ENCODE measurements at regions not wholly inside any gene's neighbourhood (a gene's known extent, or its start where the extent isn't known, plus 50 kb on each side); places are given as distances from the start of the nearest gene placed in this dataset.

GRCh38 chr5:50990296-50990924 lies 324.0 kb downstream of the PARP8 start:
- Histone ChIP-seq H3K4me1 (ENCODE audit: control insufficient read depth, insufficient read depth, low read length, unreplicated experiment) (no peaks in the 10 kb centered on the region), H3K36me3 (ENCODE audit: insufficient read depth, low read length) (no peaks in the 10 kb centered on the region), H3K27me3 (ENCODE audit: insufficient read depth, low read length) (no peaks in the 10 kb centered on the region), H3K27ac (ENCODE audit: low read depth, low read length) (no peak overlapping the region), H3K79me2 (ENCODE audit: control insufficient read depth, insufficient read depth, low read length, unreplicated experiment) (no peaks in the 10 kb centered on the region), H2AFZ (ENCODE audit: low read length, unreplicated experiment) (no peak overlapping the region), H3K4me3 (ENCODE audit: low read depth, low read length) (no peak overlapping the region)

- Histone ChIP-seq H3K27ac (ENCODE audit: low read depth, low read length) (no peak overlapping the region), H3K4me3 (ENCODE audit: low read depth, low read length) (no peak overlapping the region), H3K36me3 (ENCODE audit: insufficient read depth, low read length) (no peaks in the 10 kb centered on the region), H3K4me1 (ENCODE audit: control insufficient read depth, insufficient read depth, low read length, unreplicated experiment) (no peaks in the 10 kb centered on the region), H2AFZ (ENCODE audit: low read length, unreplicated experiment) (no peak overlapping the region), H3K79me2 (ENCODE audit: control insufficient read depth, insufficient read depth, low read length, unreplicated experiment) (no peaks in the 10 kb centered on the region), H3K27me3 (ENCODE audit: insufficient read depth, low read length) (no peaks in the 10 kb centered on the region)
These were observed 329.0 kb downstream of the PARP8 start for GRCh38 chr5:50995285-50995942.

GRCh38 chr5:51001227-51001923 lies 334.9 kb downstream of the PARP8 start:
- no peaks in the 10 kb centered on the region for H3K79me2 ChIP-seq (ENCODE audit: control insufficient read depth, insufficient read depth, low read length, unreplicated experiment)
- H2AFZ ChIP-seq (ENCODE audit: low read length, unreplicated experiment), result no peak overlapping the region
- H3K36me3 ChIP-seq (ENCODE audit: insufficient read depth, low read length), result no peaks in the 10 kb centered on the region
- H3K4me1 ChIP-seq (ENCODE audit: control insufficient read depth, insufficient read depth, low read length, unreplicated experiment), result no peaks in the 10 kb centered on the region
- no peaks in the 10 kb centered on the region for H3K27me3 ChIP-seq (ENCODE audit: insufficient read depth, low read length)
- H3K27ac ChIP-seq (ENCODE audit: low read depth, low read length), result no peak overlapping the region
- no peak overlapping the region for H3K4me3 ChIP-seq (ENCODE audit: low read depth, low read length)

- Histone ChIP-seq H3K27me3 (ENCODE audit: insufficient read depth, low read length) (no peaks in the 10 kb centered on the region), H3K4me1 (ENCODE audit: control insufficient read depth, insufficient read depth, low read length, unreplicated experiment) (no peaks in the 10 kb centered on the region), H3K36me3 (ENCODE audit: insufficient read depth, low read length) (no peaks in the 10 kb centered on the region), H3K79me2 (ENCODE audit: control insufficient read depth, insufficient read depth, low read length, unreplicated experiment) (no peaks in the 10 kb centered on the region), H3K4me3 (ENCODE audit: low read depth, low read length) (no peak overlapping the region), H2AFZ (ENCODE audit: low read length, unreplicated experiment) (no peak overlapping the region), H3K27ac (ENCODE audit: low read depth, low read length) (no peak overlapping the region)
These were observed 335.9 kb downstream of the PARP8 start for GRCh38 chr5:51002368-51002767.

GRCh38 chr5:51013036-51013435 lies 346.6 kb downstream of the PARP8 start:
- no peak overlapping the region for H3K27ac ChIP-seq (ENCODE audit: low read depth, low read length)

GRCh38 chr5:51018423-51018822 lies 352.0 kb downstream of the PARP8 start:
- Histone ChIP-seq H3K4me3 (ENCODE audit: low read depth, low read length) (no peak overlapping the region), H2AFZ (ENCODE audit: low read length, unreplicated experiment) (no peak overlapping the region), H3K36me3 (ENCODE audit: insufficient read depth, low read length) (no peaks in the 10 kb centered on the region), H3K27ac (ENCODE audit: low read depth, low read length) (no peak overlapping the region), H3K27me3 (ENCODE audit: insufficient read depth, low read length) (no peaks in the 10 kb centered on the region), H3K4me1 (ENCODE audit: control insufficient read depth, insufficient read depth, low read length, unreplicated experiment) (no peaks in the 10 kb centered on the region), H3K79me2 (ENCODE audit: control insufficient read depth, insufficient read depth, low read length, unreplicated experiment) (no peaks in the 10 kb centered on the region)

More at GRCh38 chr5:51013036-51013435, 346.6 kb downstream of the PARP8 start:
- H3K27me3 ChIP-seq (ENCODE audit: insufficient read depth, low read length), result no peaks in the 10 kb centered on the region
- H2AFZ ChIP-seq (ENCODE audit: low read length, unreplicated experiment), result no peak overlapping the region
- H3K4me3 ChIP-seq (ENCODE audit: low read depth, low read length), result no peak overlapping the region
- no peaks in the 10 kb centered on the region for H3K4me1 ChIP-seq (ENCODE audit: control insufficient read depth, insufficient read depth, low read length, unreplicated experiment)
- H3K79me2 ChIP-seq (ENCODE audit: control insufficient read depth, insufficient read depth, low read length, unreplicated experiment), result no peaks in the 10 kb centered on the region
- H3K36me3 ChIP-seq (ENCODE audit: insufficient read depth, low read length), result no peaks in the 10 kb centered on the region

- Histone ChIP-seq H3K4me1 (ENCODE audit: control insufficient read depth, insufficient read depth, low read length, unreplicated experiment) (no peaks in the 10 kb centered on the region), H3K79me2 (ENCODE audit: control insufficient read depth, insufficient read depth, low read length, unreplicated experiment) (no peaks in the 10 kb centered on the region), H3K27me3 (ENCODE audit: insufficient read depth, low read length) (no peaks in the 10 kb centered on the region), H3K4me3 (ENCODE audit: low read depth, low read length) (no peak overlapping the region), H3K27ac (ENCODE audit: low read depth, low read length) (no peak overlapping the region), H2AFZ (ENCODE audit: low read length, unreplicated experiment) (no peak overlapping the region), H3K36me3 (ENCODE audit: insufficient read depth, low read length) (no peaks in the 10 kb centered on the region)
These were observed 357.8 kb downstream of the PARP8 start for GRCh38 chr5:51024263-51024662.

GRCh38 chr5:51027271-51027670 lies 356.0 kb upstream of the ISL1 start:
- Histone ChIP-seq H3K27me3 (ENCODE audit: insufficient read depth, low read length) (no peaks in the 10 kb centered on the region), H3K4me3 (ENCODE audit: low read depth, low read length) (no peak overlapping the region), H3K79me2 (ENCODE audit: control insufficient read depth, insufficient read depth, low read length, unreplicated experiment) (no peaks in the 10 kb centered on the region), H2AFZ (ENCODE audit: low read length, unreplicated experiment) (no peak overlapping the region), H3K36me3 (ENCODE audit: insufficient read depth, low read length) (no peaks in the 10 kb centered on the region), H3K4me1 (ENCODE audit: control insufficient read depth, insufficient read depth, low read length, unreplicated experiment) (no peaks in the 10 kb centered on the region), H3K27ac (ENCODE audit: low read depth, low read length) (no peak overlapping the region)

GRCh38 chr5:51028394-51028793 lies 354.9 kb upstream of the ISL1 start:
- no peaks in the 10 kb centered on the region for H3K27me3 ChIP-seq (ENCODE audit: insufficient read depth, low read length)
- no peak overlapping the region for H2AFZ ChIP-seq (ENCODE audit: low read length, unreplicated experiment)
- H3K4me3 ChIP-seq (ENCODE audit: low read depth, low read length), result no peak overlapping the region
- no peak overlapping the region for H3K27ac ChIP-seq (ENCODE audit: low read depth, low read length)
- no peaks in the 10 kb centered on the region for H3K36me3 ChIP-seq (ENCODE audit: insufficient read depth, low read length)
- H3K4me1 ChIP-seq (ENCODE audit: control insufficient read depth, insufficient read depth, low read length, unreplicated experiment), result no peaks in the 10 kb centered on the region
- H3K79me2 ChIP-seq (ENCODE audit: control insufficient read depth, insufficient read depth, low read length, unreplicated experiment), result no peaks in the 10 kb centered on the region

GRCh38 chr5:51033215-51033614 lies 350.0 kb upstream of the ISL1 start:
- Histone ChIP-seq H3K79me2 (ENCODE audit: control insufficient read depth, insufficient read depth, low read length, unreplicated experiment) (no peaks in the 10 kb centered on the region), H3K27ac (ENCODE audit: low read depth, low read length) (no peak overlapping the region), H3K27me3 (ENCODE audit: insufficient read depth, low read length) (no peaks in the 10 kb centered on the region), H2AFZ (ENCODE audit: low read length, unreplicated experiment) (no peak overlapping the region), H3K36me3 (ENCODE audit: insufficient read depth, low read length) (no peaks in the 10 kb centered on the region), H3K4me3 (ENCODE audit: low read depth, low read length) (no peak overlapping the region), H3K4me1 (ENCODE audit: control insufficient read depth, insufficient read depth, low read length, unreplicated experiment) (no peaks in the 10 kb centered on the region)
